ENCODE measurements at regions not wholly inside any gene's neighbourhood (a gene's known extent, or its start where the extent isn't known, plus 50 kb on each side); places are given as distances from the start of the nearest gene placed in this dataset.

DNA sequence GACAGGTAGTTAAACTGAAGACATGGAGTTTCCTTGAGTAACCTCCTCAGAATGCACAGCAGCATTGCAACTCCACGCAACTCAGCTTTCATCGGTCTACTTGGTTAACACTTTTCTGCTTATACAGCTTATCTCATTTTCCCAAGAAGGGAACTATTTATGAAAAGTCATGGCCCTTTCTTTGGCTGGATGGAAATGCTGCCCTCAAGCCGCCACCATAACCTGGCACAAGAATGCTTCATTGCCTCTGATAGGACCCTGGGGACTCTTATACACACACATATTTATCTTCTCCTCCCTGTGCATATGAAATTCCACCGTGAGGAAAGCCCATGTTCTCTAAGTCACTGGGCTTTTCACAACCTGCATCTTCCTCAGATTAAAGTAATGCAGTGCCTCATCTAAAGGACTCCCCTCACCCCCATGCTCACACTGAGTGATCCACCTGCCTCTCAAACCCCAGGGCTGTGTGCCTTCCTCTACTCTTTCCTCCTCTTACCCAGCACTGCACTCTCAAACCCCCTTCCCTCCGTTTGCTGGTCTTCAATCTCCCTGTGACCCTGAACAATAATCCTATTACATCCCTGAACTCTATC lies 192.0 kb upstream of the HNRNPA3 start (continued):
- TF ChIP-seq, protein P1, sequence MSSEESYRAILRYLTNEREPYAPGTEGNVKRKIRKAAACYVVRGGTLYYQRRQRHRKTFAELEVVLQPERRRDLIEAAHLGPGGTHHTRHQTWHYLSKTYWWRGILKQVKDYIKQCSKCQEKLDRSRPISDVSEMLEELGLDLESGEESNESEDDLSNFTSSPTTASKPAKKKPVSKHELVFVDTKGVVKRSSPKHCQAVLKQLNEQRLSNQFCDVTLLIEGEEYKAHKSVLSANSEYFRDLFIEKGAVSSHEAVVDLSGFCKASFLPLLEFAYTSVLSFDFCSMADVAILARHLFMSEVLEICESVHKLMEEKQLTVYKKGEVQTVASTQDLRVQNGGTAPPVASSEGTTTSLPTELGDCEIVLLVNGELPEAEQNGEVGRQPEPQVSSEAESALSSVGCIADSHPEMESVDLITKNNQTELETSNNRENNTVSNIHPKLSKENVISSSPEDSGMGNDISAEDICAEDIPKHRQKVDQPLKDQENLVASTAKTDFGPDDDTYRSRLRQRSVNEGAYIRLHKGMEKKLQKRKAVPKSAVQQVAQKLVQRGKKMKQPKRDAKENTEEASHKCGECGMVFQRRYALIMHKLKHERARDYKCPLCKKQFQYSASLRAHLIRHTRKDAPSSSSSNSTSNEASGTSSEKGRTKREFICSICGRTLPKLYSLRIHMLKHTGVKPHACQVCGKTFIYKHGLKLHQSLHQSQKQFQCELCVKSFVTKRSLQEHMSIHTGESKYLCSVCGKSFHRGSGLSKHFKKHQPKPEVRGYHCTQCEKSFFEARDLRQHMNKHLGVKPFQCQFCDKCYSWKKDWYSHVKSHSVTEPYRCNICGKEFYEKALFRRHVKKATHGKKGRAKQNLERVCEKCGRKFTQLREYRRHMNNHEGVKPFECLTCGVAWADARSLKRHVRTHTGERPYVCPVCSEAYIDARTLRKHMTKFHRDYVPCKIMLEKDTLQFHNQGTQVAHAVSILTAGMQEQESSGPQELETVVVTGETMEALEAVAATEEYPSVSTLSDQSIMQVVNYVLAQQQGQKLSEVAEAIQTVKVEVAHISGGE (tag by site-specific recombination; conservative IDR thresholded peaks at IDR 0.05; ENCODE audit: low read depth), result peak; percentile 58
- no peak for TF ChIP-seq ZNF571 (tag by site-specific recombination; IDR thresholded peaks at IDR 0.05)
- peak; percentile 56 for TF ChIP-seq FEZF1 (tag by site-specific recombination; IDR thresholded peaks at IDR 0.05)
- TF ChIP-seq ZBTB20 (tag by site-specific recombination; IDR thresholded peaks at IDR 0.05), result peak; percentile 30
- TF ChIP-seq PRDM10 (tag by site-specific recombination; IDR thresholded peaks at IDR 0.05), result peak; percentile 73
- no peak for TF ChIP-seq SP2 (tag by site-specific recombination; IDR thresholded peaks at IDR 0.05)
- TF ChIP-seq EGR2 (tag by site-specific recombination; IDR thresholded peaks at IDR 0.05; ENCODE audit: low read depth), result no peak

GRCh38 chr2:177021706-177022343 lies 190.8 kb upstream of the HNRNPA3 start:
- CTCF ChIA-PET, result interaction anchor here (1.1 kb wide), 1 partner anchor 126 kb away, joined by 3 read pairs; no protein-coding TSS in a partner anchor

More at GRCh38 chr2:177021706-177022343, 190.8 kb upstream of the HNRNPA3 start:
- H3K36me3 ChIP-seq (ENCODE audit: control insufficient read depth in 2 of 2, insufficient read depth in 1 of 2, low read length in 2 of 2), result no peaks in the 10 kb centered on the region
- peaks cover 30% of the 10 kb centered on the region for H3K4me1 ChIP-seq (ENCODE audit: control insufficient read depth, insufficient read depth, low read length)
- peak; percentile 44; the same call in 1 of the 2 replicates for TF ChIP-seq PRDM10 (tag by site-specific recombination; IDR thresholded peaks at IDR 0.05)
- no peak for TF ChIP-seq BCL11B (tag by site-specific recombination; IDR thresholded peaks at IDR 0.05; ENCODE audit: low read depth)
- no peaks in the 10 kb centered on the region for H3K9me3 ChIP-seq (ENCODE audit: control insufficient read depth, insufficient read depth, low read depth, low read length)
- POLR2A ChIA-PET, result no interaction called here
- H3K27ac ChIP-seq (ENCODE audit: extremely low read depth, low read depth, low read length), result no peak overlapping the region
- H3K4me3 ChIP-seq (ENCODE audit: low read depth, low read length), result no peak overlapping the region
